ACC112 (cell line): ENCODE measurements at regions not wholly inside any gene's neighbourhood (a gene's known extent, or its start where the extent isn't known, plus 50 kb on each side); places are given as distances from the start of the nearest gene placed in this dataset.
"Not testable (repeated sequence)": the region's sequence is repeated elsewhere in the genome, so short reads cannot be mapped to it uniquely, and the experiment has no call there.

Experiments used
- H2AFZ ChIP-seq: fragments of 200-600 bp; sonication (generic); one replicate; pipeline ENCODE4 v1.6.0; 2017; ENCODE audit warnings: antibody characterized with exemption, low read length; ENCODE audit not compliant: unreplicated experiment
- H3K27ac ChIP-seq: fragments of 200-600 bp; sonication (generic); 2 replicates; pipeline ENCODE4 v1.5.1; 2014; ENCODE audit warnings: low read depth, mild to moderate bottlenecking, antibody characterized with exemption, low read length, moderate library complexity
- H3K27me3 ChIP-seq: fragments of 200-600 bp; sonication (generic); 2 replicates; pipeline ENCODE4 v1.6.1; 2014; ENCODE audit warnings: mild to moderate bottlenecking, antibody characterized with exemption, low read length, moderate library complexity, mixed read lengths; ENCODE audit not compliant: insufficient read depth
- H3K36me3 ChIP-seq: fragments of 200-600 bp; sonication (generic); 2 replicates; pipeline ENCODE4 v1.6.1; 2016; ENCODE audit warnings: mild to moderate bottlenecking, antibody characterized with exemption, low read length, moderate library complexity, mixed read lengths; ENCODE audit not compliant: insufficient read depth
- H3K4me1 ChIP-seq: fragments of 200-600 bp; sonication (generic); one replicate; pipeline ENCODE4 v1.6.1; 2016; ENCODE audit warnings: low read length, mixed read lengths; ENCODE audit not compliant: insufficient read depth, unreplicated experiment, control insufficient read depth
- H3K4me3 ChIP-seq: fragments of 200-600 bp; sonication (generic); 2 replicates; pipeline ENCODE4 v1.5.1; 2014; ENCODE audit warnings: mild to moderate bottlenecking, low read depth, low read length
- H3K79me2 ChIP-seq: fragments of 200-600 bp; sonication (generic); one replicate; pipeline ENCODE4 v1.6.0; 2016; ENCODE audit warnings: low read length; ENCODE audit not compliant: control insufficient read depth, unreplicated experiment, insufficient read depth

- not testable (repeated sequence) for H3K36me3 ChIP-seq, H3K4me1 ChIP-seq, H2AFZ ChIP-seq, H3K4me3 ChIP-seq, H3K79me2 ChIP-seq, H3K27ac ChIP-seq
- peaks cover 20% of the 10 kb centered on the region for H3K27me3 ChIP-seq
Measured at GRCh38 chr4:4031446-4032135, 195.1 kb downstream of the OTOP1 start.

DNA sequence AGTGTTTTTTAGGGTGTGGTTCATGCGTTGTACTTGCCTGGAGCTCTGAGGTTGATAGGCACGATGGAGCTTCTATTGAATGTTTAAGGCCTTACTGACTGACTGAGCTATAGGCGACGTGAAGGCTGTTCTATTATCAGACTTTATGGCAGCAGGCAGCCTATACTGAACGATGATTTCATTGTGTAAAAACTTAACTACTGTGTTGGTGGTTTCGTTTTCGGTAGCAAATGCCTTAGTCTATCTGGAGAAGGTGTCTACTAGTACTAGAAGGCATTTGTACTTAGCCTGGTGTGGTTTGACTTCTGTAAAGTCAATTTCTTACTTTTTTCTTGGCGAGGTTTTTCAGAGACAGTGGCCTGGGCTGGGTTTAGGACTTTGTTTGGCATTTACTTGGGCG, 194.4 kb downstream of the OTOP1 start:
- not testable (repeated sequence) for H2AFZ ChIP-seq

DNA sequence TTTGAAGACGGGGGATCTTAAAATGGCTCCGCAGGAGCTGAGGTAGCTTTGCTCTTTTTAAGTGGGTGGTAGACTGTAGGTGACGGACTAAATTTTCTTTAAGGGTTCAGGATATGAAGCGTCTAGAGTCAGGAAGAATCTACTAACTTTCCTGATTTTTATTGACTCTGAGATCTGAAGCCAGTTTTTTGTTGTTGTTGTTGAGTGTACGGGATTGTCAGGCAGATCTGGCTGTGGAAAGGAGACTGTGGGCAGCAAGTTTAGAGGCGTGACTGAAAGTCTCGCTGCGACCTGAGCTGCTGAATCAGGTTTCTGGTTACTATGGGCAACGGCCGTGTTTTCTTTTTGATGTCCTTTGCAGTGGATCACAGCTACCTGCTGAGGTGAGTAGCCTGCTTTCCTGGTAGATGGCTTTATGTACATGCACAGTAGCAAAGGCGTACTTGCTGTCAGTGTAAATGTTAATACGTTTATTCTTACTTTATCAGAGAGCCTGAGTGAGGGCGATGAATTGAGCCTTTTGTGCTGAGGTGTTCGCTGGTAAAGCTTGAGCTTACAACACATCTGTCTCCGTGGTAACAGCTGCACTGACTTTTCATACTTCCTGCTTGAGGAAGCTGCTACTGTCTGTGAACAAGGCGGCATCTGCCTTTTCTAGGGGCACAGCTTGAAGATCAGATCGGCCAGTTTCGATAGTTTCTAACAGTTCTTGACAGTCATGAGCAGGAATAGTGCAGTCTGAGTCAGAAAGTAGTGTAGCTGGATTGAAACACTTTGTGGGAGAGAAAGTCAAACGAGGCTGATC, 193.7 kb downstream of the OTOP1 start:
- H3K27ac ChIP-seq, H3K36me3 ChIP-seq, H3K79me2 ChIP-seq, H2AFZ ChIP-seq, H3K4me3 ChIP-seq, H3K4me1 ChIP-seq: not testable (repeated sequence)
- H3K27me3 ChIP-seq: peaks cover 22% of the 10 kb centered on the region

More for the DNA sequence above, 194.4 kb downstream of the OTOP1 start:
- peaks cover 22% of the 10 kb centered on the region for H3K27me3 ChIP-seq
- not testable (repeated sequence) for H3K79me2 ChIP-seq, H3K4me1 ChIP-seq, H3K4me3 ChIP-seq, H3K36me3 ChIP-seq, H3K27ac ChIP-seq

DNA sequence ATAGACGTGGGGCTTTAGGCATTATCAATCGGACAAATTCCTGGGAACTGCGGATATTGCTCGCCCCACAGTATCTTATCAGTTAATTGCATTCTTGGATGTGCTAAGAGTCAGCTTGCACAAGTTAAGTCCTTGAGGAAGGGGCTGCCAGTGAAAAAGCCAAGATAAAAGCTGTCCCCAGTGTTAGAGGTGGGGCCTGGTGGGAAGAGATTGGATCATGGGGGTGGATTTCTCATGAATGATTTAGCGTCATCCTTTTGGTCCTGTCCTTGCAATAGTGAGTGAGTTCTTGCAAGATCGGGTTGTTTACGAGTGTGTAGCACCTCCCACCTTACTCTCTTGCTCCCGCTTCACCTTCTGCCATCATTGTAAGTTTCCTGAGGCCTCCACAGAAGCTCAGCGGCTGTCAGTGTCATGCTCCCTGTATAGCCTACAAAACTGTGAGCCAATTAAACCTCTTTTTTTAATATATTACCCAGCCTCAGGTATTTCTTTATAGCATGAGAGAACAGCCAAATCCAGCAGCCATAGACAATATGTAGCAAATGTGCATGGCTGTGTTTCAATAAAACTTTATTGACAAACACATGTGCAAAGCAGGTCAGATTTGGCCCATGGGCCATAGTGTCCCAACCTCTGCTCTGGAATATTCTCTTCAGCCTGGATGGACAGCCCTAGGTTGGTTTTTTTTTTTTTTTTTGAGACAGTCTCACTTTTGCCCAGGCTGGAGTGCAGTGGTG, 189.2 kb downstream of the OTOP1 start:
- peaks cover 10% of the 10 kb centered on the region for H3K27me3 ChIP-seq
- not testable (repeated sequence) for H3K27ac ChIP-seq, H3K4me3 ChIP-seq, H3K36me3 ChIP-seq, H3K79me2 ChIP-seq, H2AFZ ChIP-seq, H3K4me1 ChIP-seq

DNA sequence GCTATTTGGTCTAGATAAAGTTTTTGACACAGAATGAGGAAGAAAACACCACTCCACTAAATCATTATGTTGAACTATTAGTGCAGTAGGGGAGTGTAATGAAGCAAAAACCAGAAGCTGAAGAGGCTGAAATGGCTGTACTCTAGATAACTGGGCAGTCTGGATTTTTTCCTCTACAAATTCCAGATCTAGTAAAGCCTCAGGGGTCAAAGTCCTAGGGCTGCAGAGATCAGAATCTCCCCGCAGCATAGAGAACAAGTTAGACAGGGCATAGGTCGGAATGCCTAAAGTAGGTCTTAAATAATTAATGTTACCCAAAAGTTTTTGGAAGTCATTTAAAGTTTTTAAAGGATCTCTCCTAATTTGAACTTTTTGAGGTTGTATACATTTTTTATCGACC, 180.9 kb downstream of the OTOP1 start:
- H3K79me2 ChIP-seq, H3K27ac ChIP-seq, H3K36me3 ChIP-seq, H2AFZ ChIP-seq, H3K4me3 ChIP-seq, H3K4me1 ChIP-seq: not testable (repeated sequence)
- H3K27me3 ChIP-seq: peaks cover 11% of the 10 kb centered on the region

- not testable (repeated sequence) for H3K4me1 ChIP-seq, H3K36me3 ChIP-seq, H3K27ac ChIP-seq, H3K79me2 ChIP-seq, H2AFZ ChIP-seq, H3K4me3 ChIP-seq
- H3K27me3 ChIP-seq: peaks cover 11% of the 10 kb centered on the region
Measured at GRCh38 chr4:4046686-4047085, 180.0 kb downstream of the OTOP1 start.

- H3K27ac ChIP-seq, H3K4me3 ChIP-seq, H3K79me2 ChIP-seq, H2AFZ ChIP-seq, H3K36me3 ChIP-seq, H3K4me1 ChIP-seq: not testable (repeated sequence)
- H3K27me3 ChIP-seq: peaks cover 11% of the 10 kb centered on the region
Measured at GRCh38 chr4:4047202-4047601, 179.5 kb downstream of the OTOP1 start.

DNA sequence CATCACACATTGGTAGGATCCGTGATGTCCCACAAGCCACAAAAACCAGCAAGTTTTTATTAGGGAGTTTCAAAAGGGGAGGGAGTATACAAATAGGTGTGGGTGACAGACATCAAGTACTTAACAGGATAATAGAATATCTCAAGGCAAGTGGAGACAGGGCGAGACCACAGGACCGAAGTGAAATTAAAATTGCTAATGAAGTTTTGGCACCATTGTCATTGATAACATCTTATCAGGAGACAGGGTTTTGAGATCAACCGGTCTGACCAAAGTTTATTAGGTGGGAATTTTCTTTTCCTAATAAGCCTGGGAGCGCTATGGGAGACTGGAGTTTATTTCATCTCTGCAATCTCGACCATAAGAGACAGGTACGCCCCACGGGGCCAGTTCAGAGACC, 178.5 kb downstream of the OTOP1 start:
- not testable (repeated sequence) for H3K27ac ChIP-seq, H3K79me2 ChIP-seq, H3K36me3 ChIP-seq, H2AFZ ChIP-seq, H3K4me1 ChIP-seq, H3K4me3 ChIP-seq
- peaks cover 11% of the 10 kb centered on the region for H3K27me3 ChIP-seq

- not testable (repeated sequence) for H3K79me2 ChIP-seq, H3K4me1 ChIP-seq, H3K36me3 ChIP-seq, H2AFZ ChIP-seq, H3K27me3 ChIP-seq, H3K4me3 ChIP-seq, H3K27ac ChIP-seq
Measured at GRCh38 chr4:4050781-4051180, 175.9 kb downstream of the OTOP1 start.

DNA sequence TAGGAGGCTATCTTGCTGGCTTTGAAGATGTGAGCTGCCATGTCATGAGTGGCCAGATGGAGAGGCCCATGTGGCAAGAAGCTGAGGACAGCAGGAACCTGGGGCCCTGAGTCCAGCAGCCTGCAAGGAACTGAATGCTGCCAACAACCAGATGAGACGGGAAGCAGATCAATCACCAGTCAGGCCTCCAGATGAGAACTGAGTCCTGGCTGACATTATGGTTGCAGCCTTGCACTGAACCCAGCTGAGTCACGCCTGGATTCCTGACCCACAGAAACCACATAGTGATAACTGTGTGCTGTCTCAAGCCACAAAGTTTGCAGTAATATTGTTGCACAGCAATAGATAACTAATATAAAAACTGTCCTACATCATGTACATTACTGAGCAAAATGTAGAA, 173.8 kb downstream of the OTOP1 start:
- not testable (repeated sequence) for H3K36me3 ChIP-seq, H3K27me3 ChIP-seq, H2AFZ ChIP-seq, H3K4me3 ChIP-seq, H3K79me2 ChIP-seq, H3K4me1 ChIP-seq, H3K27ac ChIP-seq

GRCh38 chr4:4057226-4057625, 169.5 kb downstream of the OTOP1 start:
- not testable (repeated sequence) for H2AFZ ChIP-seq, H3K27me3 ChIP-seq, H3K79me2 ChIP-seq, H3K4me1 ChIP-seq, H3K4me3 ChIP-seq, H3K27ac ChIP-seq, H3K36me3 ChIP-seq
